Common myeloid progenitor, CD34-positive (primary cell): ENCODE measurements at regions not wholly inside any gene's neighbourhood (a gene's known extent, or its start where the extent isn't known, plus 50 kb on each side); places are given as distances from the start of the nearest gene placed in this dataset.

Experiments
- CTCF ChIA-PET: fragments of 350-600 bp; sonication (Branson Sonifier 250); formaldehyde crosslinking; loops from one replicate; lab custom pipeline; 2021; ENCODE audit warnings: antibody characterized with exemption; lab: Charles Lee
- POLR2A ChIA-PET: fragments of 350-600 bp; sonication (Branson Sonifier 250); formaldehyde crosslinking; loops from one replicate; lab custom pipeline; 2021; ENCODE audit warnings: antibody characterized with exemption; lab: Charles Lee
- DNase-seq, 3 donors: peaks; one replicate each; pipeline versions ENCODE4 v3.0.0 to v3.0.0-alpha.2; 2013
- H3K27ac ChIP-seq, 2 experiments: 1 replicate in 1 of 2; 2 replicates in 1 of 2; pipeline ENCODE4 v1.7.0; 2013; ENCODE audit warnings: inconsistent platforms in 2 of 2, low read length in 2 of 2, mild to moderate bottlenecking in 2 of 2, low read depth in 1 of 2, moderate library complexity in 1 of 2; ENCODE audit not compliant: severe bottlenecking in 2 of 2, insufficient read depth in 1 of 2, poor library complexity in 1 of 2
- H3K27me3 ChIP-seq, 5 experiments: replicated peaks in 2 of 5; 1 replicate in 3 of 5; 2 replicates in 2 of 5; pipeline versions ENCODE4 v1.6.1 to v1.7.0; 2013; ENCODE audit warnings: low read length in 4 of 5, mild to moderate bottlenecking in 2 of 5, moderate library complexity in 2 of 5, inconsistent platforms in 1 of 5; ENCODE audit not compliant: insufficient read depth in 5 of 5, control insufficient read depth in 4 of 5
- H3K36me3 ChIP-seq, 4 experiments: 1 replicate in 2 of 4; 2 replicates in 2 of 4; pipeline versions ENCODE4 v1.6.1 to v1.7.0; 2013; ENCODE audit warnings: low read length in 3 of 4, control low read depth in 1 of 4, mild to moderate bottlenecking in 1 of 4; ENCODE audit not compliant: control insufficient read depth in 4 of 4, insufficient read depth in 4 of 4
- H3K4me1 ChIP-seq, 4 experiments: 1 replicate in 3 of 4; 2 replicates in 1 of 4; pipeline versions ENCODE4 v1.6.1 to v1.7.1; 2013; ENCODE audit warnings: low read length in 3 of 4, mild to moderate bottlenecking in 3 of 4, control low read depth in 1 of 4, inconsistent platforms in 1 of 4, moderate library complexity in 1 of 4; ENCODE audit not compliant: control insufficient read depth in 4 of 4, insufficient read depth in 4 of 4; ENCODE audit errors: control extremely low read depth in 1 of 4
- H3K4me3 ChIP-seq, 7 experiments: 1 replicate in 4 of 7; 2 replicates in 3 of 7; pipeline versions ENCODE4 v1.5.1 to v1.7.0; 2013; ENCODE audit warnings: mild to moderate bottlenecking in 7 of 7, low read length in 6 of 7, moderate library complexity in 6 of 7, inconsistent platforms in 2 of 7, low read depth in 2 of 7, control low read depth in 1 of 7; ENCODE audit not compliant: insufficient read depth in 4 of 7, control insufficient read depth in 1 of 7; ENCODE audit errors: extremely low read depth in 1 of 7
- H3K9me3 ChIP-seq, 5 experiments: 1 replicate in 4 of 5; 2 replicates in 1 of 5; pipeline versions ENCODE4 v1.6.1 to v1.7.1; 2013; ENCODE audit warnings: low read length in 4 of 5, mild to moderate bottlenecking in 2 of 5, inconsistent platforms in 1 of 5, low read depth in 1 of 5, moderate library complexity in 1 of 5; ENCODE audit not compliant: control insufficient read depth in 4 of 5, insufficient read depth in 2 of 5; ENCODE audit errors: control extremely low read depth in 1 of 5
- WGBS: methylation state at CpG from one replicate; pipeline ENCODE4 v1.1.5; 2013; ENCODE audit not compliant: insufficient coverage; 5-methylcytosine and 5-hydroxymethylcytosine counted together

GRCh38 chr15:62958528-62959363, 83.8 kb upstream of the TPM1 start:
- no peak for DNase-seq
- WGBS = 81% methylated on average over 3 of the region's 7 CpGs
- Histone ChIP-seq H3K27ac (no peak overlapping the region), H3K4me3 (no peak overlapping the region), H3K36me3 (no peaks in the 10 kb centered on the region), H3K9me3 (no peaks in the 10 kb centered on the region), H3K4me1 (no peaks in the 10 kb centered on the region), H3K27me3 (peaks cover 0 to 6% (median 0%) of the 10 kb centered on the region in 5 experiments)
- ChIA-PET CTCF (no interaction called here), POLR2A (interaction anchor here (0.6 kb wide), 1 partner anchor 140 kb away, joined by 4 read pairs; no protein-coding TSS in a partner anchor)

DNA sequence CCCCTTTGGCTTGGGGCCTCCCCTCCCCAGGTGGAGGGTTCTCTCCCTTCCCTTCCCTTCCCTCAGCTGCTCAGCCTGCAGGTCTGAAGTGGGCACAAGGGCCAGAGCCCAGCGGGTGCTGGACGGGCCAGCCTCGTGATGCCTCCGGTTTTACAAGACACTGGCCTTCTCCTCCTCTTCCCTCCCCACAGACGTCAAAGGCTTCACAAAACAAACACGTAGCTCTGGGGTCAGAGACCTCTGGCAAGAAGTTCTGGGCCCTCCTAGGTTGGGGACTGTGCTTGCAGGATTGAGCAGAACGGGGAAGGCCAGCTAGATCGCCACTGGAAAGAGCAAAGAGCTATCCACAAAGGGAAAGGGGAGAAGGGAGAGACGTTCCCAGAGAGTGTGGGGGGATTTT, 81.4 kb upstream of the TPM1 start:
- Histone ChIP-seq H3K27me3 (no peaks in the 10 kb centered on the region), H3K4me3 (no peak overlapping the region), H3K36me3 (no peaks in the 10 kb centered on the region), H3K27ac (no peak overlapping the region), H3K4me1 (no peaks in the 10 kb centered on the region), H3K9me3 (no peaks in the 10 kb centered on the region)
- POLR2A ChIA-PET = no interaction called here
- no peak for DNase-seq
- CTCF ChIA-PET = no interaction called here
- 57% methylated on average over 1 of the region's 9 CpGs for whole genome bisulfite sequencing

DNA sequence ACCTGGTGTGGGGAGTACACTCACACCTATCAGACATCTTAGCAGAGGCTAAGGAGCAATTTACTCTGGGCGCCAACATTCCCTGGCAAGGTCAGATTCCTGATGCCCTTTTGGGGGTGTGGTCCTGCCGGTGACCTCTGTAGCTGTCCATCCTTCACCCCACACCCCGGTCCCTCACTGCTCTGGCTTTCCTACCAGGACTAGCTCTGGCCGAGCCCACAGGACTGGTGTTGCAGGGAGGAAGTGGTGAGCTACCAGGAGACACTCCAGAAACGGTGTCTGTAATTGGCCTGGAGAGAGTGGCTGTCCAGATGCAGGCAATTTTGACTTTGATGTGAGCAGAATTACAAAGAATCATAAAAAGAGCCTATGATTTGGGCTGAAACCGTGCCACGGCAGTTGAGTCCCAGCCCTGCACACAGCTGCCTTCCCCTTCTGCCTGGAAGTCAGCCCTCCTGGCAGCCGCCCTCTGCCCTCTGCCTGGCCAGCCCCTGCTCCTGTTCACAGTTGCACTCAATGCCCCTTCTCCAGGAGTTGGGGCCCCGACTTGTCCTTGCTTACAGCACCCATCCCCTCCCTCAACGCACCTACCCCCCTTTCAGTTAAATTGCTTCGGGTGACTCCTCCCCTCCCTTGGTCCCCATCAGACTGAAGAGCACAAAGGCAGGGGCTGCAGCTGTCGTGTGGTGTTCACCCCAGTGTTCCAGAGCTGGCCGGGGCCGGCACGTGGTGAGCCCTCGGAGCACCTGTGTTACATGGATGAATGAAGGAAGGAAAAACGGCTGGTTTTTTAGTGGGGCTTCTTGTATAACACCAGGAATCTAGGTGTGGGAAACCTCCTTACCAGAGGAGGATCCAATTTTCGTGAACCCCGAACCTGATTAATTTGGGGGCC, 80.2 kb upstream of the TPM1 start:
- DNase-seq = no peak
- H3K27me3 ChIP-seq = no peaks in the 10 kb centered on the region
- 84% methylated on average over 14 of the region's 19 CpGs for WGBS
- no peak overlapping the region for H3K4me3 ChIP-seq
- ChIA-PET POLR2A (no interaction called here), CTCF (no interaction called here)
- H3K9me3 ChIP-seq = no peaks in the 10 kb centered on the region
- H3K36me3 ChIP-seq = no peaks in the 10 kb centered on the region
- no peak overlapping the region for H3K27ac ChIP-seq
- H3K4me1 ChIP-seq = no peaks in the 10 kb centered on the region

DNA sequence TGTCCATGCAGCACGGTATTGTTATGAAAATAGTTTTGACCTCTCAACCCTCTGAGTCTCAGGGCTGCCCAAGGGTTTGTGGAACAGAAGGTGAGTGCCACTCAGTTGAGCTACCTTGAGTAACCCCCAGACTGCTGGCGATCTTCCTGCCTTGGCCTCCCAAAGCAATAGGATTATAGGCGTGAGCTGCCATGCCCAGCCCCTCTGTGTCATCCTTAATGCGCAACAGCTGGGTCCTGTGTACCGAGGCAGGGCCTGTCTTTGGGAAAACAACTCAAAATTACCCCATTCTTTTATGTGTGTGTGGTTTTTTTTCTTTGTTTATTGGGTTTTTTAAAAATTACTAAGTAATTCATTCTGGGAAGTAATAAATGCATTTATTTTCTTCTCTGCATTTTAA, 78.3 kb upstream of the TPM1 start:
- no peak overlapping the region for H3K27ac ChIP-seq
- WGBS = 92% methylated on average over 2 of the region's 5 CpGs
- H3K4me1 ChIP-seq = no peaks in the 10 kb centered on the region
- CTCF ChIA-PET = no interaction called here
- H3K4me3 ChIP-seq = no peak overlapping the region
- POLR2A ChIA-PET = no interaction called here
- DNase-seq = no peak
- H3K27me3 ChIP-seq = no peaks in the 10 kb centered on the region
- no peaks in the 10 kb centered on the region for H3K36me3 ChIP-seq
- no peaks in the 10 kb centered on the region for H3K9me3 ChIP-seq

DNA sequence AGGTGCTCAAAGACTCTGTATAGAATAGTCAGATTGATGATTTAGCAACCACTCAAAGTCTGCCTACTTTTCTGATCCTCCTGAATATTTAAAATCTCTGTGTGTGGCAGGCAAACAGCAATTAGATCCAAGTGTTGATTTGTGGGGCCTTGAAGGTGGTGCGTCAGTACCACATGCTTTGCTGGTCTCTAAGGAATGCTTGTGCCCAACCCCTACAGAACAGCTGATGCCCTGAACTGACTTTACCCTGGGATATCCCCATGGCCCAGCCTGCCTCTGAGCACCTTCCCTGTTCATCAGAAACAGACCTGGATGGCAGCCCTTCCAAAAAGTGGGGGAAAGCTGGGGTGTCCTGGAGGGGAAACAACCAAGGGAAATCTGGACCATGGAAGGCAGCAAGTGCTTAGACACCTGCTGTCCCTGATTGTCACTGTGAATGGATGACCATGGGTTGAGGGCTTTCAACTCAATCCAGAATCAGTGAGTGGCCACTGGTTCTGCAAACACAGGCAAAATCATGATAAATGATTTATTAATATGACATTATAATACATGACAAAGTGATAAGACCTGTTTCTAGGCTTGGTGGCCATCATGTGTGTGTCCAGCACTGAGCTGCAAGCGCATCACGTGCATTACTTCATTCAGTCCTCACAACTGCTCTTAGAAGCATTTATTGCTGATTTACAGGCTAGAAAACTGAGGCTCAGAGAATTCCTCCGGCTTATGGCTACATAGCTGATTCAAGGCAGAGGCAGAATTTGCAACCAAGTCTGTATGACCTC, 76.1 kb upstream of the TPM1 start:
- no peak overlapping the region for H3K4me3 ChIP-seq
- no peak overlapping the region for H3K27ac ChIP-seq
- DNase-seq = no peak
- H3K9me3 ChIP-seq = no peaks in the 10 kb centered on the region
- CTCF ChIA-PET = no interaction called here
- no peaks in the 10 kb centered on the region for H3K4me1 ChIP-seq
- POLR2A ChIA-PET = no interaction called here
- no peaks in the 10 kb centered on the region for H3K27me3 ChIP-seq
- 94% methylated on average over 4 of the region's 4 CpGs for WGBS
- H3K36me3 ChIP-seq = no peaks in the 10 kb centered on the region

- CTCF ChIA-PET = no interaction called here
Measured at GRCh38 chr15:62968699-62969098, 73.8 kb upstream of the TPM1 start.

More at GRCh38 chr15:62968699-62969098, 73.8 kb upstream of the TPM1 start:
- no peaks in the 10 kb centered on the region for H3K9me3 ChIP-seq
- no peaks in the 10 kb centered on the region for H3K36me3 ChIP-seq
- WGBS = 88% methylated on average over 7 of the region's 7 CpGs
- POLR2A ChIA-PET = no interaction called here
- no peak overlapping the region for H3K4me3 ChIP-seq
- H3K4me1 ChIP-seq = no peaks in the 10 kb centered on the region
- H3K27ac ChIP-seq = no peak overlapping the region
- no peak for DNase-seq
- peaks cover 0 to 3% (median 0%) of the 10 kb centered on the region in 5 experiments for H3K27me3 ChIP-seq
